GM19467 (cell line): ENCODE measurements at regions not wholly inside any gene's neighbourhood (a gene's known extent, or its start where the extent isn't known, plus 50 kb on each side); places are given as distances from the start of the nearest gene placed in this dataset.

ENCODE experiments used
- ATAC-seq: cut with Tn5 transposase; IDR thresholded peaks from one replicate; pipeline ENCODE4 v1.9.1; 2021; ENCODE audit warnings: mild to moderate bottlenecking, moderate library complexity; ENCODE audit not compliant: unreplicated experiment

DNA sequence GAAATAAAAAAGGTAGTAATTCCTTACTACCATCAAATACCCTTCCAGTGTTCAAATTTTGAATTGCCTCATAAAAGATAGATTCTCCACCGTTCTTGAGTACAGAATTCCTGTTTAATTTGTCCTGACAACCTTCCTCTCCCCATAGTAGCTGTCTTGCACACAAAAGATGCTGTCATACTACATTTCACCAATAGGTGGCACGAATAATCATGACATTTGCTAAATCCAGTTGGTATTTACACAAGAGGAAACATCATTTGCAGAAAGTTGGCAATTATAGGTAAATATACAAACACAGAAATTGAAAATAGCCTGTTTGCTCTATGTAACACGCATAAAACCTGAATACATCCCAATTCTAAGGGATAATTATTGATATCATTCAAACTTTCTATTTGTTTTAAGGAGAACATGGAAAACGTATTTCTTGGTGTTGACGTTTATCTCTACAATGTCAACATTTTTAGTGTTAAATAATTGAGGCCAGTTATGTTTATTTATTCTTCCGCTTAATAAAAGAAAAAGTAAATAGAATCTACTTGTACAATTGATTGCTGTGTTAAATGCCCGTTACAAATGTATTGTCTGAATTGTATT, 58.3 kb upstream of the CLDN10 start:
- ATAC-seq, result no peak

DNA sequence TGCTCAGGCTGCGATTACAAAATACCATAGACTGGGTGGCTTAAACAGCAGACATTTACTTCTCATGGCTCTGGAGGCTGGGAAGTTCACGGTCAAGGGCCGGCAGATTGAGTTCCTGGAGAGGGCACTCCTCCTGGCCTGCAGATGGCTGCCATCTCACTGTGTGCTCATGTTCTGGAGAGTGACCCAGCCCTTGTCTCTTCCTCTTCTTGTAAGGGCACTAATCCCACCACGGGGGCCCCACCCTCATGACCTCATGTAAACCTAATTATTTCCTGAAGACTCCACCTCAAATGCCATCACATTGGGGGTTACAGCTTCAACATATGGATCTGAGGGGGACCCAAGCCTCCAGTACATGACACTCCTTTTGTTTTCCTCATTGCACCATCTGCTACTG, 56.0 kb upstream of the CLDN10 start:
- no peak for ATAC-seq

DNA sequence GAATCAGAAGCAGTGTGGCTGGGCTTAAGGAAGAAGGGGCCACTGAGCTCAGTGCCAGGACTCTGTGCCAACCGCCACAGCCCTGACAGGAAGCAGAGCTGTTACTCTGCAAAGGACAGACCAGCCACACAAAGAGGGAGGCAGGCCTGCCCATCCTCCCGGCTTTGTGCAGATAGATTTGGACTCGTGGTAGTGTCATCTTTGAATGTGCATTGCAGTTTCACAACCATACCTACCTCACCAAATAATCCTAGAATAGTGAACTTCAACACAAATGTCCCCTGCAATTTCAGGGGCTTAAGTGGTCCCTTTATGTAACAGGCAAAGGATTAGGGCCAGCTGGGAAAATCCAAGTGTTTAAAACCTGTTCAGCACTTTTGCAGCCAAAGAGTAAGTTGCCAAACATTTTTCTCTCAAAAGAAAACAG, 55.1 kb upstream of the CLDN10 start:
- ATAC-seq, result no peak

DNA sequence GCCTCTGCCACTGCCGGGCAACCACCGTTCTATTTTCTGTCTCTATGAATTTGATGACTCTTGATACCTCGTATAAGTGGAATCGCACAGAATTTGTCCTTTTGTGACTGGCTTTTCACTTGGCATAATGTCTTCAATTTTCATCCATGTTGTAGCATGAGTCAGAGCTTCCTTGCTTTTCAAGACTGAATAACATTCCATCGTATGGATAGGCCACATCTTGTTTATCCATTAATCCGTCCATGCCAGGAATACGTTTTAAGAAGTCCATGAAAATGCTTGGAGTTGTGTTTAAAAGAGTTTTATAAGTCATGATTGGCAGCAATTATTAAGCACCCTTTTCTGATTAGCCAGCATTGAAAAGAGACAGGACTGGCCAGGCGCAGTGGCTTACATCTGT, 53.6 kb upstream of the CLDN10 start:
- ATAC-seq, result no peak

DNA sequence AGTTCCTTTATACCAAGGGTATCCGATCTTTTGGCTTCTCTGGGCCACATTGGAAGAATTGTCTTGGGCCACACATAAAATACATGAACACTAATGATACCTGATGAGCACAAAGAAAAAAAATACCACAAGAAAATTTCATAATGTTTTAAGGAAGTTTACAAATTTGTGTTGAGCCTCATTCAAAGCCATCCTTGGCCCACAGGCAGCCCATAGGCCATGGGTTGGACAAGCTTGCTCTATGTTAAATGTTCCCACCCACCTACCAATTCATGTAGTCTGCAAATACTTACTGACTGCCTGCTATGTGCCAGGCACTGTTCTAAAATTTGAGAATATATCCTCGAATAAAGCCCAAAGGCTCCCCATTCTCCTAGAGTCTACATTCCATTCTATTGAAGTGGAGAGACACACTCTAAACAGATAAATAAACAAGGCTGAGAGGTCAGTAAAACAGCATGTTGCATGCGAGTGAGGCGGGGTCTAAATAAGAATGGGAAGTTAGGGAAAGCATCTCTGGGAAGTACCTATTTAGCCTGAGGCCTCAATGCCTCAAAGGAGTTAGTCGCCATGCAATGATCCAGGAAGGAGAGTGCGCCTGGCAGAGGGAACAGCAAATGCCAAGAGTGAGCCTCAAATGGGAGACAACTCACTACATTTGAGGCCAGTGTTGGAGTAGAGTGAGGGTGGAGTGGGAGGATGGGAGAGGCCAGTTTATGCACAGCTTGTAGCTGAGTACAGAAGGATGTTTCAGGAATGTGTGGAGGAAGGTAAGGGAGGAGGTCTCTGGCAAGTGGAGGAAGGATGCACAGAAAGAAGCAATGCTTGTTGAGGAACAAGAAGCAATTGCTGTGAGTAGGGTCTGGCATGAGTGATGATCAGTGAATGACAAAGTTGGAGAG, 52.5 kb upstream of the CLDN10 start:
- no peak for ATAC-seq

DNA sequence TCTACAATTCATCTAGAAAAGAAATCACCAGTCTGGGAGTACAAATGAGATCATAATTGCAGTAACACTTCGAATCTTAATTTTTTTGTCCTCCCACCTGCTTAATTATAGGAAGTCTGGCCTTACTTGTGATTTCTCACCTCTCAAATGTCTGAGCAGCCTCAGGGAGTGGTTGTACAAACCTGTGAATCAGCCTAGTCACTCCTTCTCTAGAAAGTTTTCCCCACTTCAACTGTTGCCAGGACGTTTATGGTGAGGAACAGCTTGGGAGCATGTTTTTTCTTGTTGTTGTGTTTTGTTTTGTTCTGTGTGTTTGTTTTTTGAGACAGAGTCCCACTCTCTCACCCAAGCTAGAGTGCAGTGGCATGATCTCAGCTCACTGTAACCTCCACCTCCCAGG, 50.3 kb upstream of the CLDN10 start:
- ATAC-seq, result no peak
